PC-9 (cell line): ENCODE measurements at regions not wholly inside any gene's neighbourhood (a gene's known extent, or its start where the extent isn't known, plus 50 kb on each side); places are given as distances from the start of the nearest gene placed in this dataset.

Experiments
- EZH2 ChIP-seq: fragments of 200-600 bp; sonication (generic); IDR thresholded peaks from 2 replicates; pipeline ENCODE4 v1.8.0; 2017; ENCODE audit warnings: antibody characterized with exemption, low read depth
- TF ChIP-seq, protein P1 (sequence below): fragments of 200-600 bp; sonication (generic); conservative IDR thresholded peaks from 2 replicates; pipeline ENCODE4 v1.6.1; 2017; ENCODE audit warnings: mixed run types, antibody characterized with exemption, mild to moderate bottlenecking, moderate library complexity

DNA sequence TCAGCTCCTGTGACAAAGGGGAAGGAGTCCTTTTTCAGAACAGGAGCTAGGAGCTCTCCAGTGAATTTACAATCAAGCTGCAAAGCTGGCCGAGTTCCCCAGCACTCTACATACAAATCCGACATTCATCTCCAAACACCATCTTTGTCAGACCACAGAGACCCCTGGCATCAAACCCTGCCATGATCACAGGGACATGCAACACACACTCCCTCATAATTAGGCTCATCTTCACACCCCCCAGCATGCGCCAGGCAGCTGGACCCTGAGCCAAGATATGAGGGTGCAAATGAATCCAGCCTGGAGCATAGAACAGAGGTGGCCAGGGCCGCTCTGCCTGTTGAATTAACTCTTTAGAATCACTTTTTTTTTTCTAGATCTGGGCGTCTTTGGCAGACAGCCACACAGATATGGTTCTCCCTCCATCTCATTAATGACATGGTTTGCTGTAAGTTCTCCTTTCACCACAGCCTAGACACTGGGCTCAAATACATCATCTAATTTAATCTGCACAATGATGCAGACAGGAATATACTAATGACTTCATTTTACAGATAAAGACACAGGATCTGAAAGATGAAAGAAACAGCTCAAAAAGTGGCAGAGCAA, 366.3 kb downstream of the NPIPA8 start:
- TF ChIP-seq, protein P1, sequence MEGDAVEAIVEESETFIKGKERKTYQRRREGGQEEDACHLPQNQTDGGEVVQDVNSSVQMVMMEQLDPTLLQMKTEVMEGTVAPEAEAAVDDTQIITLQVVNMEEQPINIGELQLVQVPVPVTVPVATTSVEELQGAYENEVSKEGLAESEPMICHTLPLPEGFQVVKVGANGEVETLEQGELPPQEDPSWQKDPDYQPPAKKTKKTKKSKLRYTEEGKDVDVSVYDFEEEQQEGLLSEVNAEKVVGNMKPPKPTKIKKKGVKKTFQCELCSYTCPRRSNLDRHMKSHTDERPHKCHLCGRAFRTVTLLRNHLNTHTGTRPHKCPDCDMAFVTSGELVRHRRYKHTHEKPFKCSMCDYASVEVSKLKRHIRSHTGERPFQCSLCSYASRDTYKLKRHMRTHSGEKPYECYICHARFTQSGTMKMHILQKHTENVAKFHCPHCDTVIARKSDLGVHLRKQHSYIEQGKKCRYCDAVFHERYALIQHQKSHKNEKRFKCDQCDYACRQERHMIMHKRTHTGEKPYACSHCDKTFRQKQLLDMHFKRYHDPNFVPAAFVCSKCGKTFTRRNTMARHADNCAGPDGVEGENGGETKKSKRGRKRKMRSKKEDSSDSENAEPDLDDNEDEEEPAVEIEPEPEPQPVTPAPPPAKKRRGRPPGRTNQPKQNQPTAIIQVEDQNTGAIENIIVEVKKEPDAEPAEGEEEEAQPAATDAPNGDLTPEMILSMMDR, result no peak
- TF ChIP-seq EZH2, result no peak
